Fibroblast of lung (primary cell): ENCODE measurements at regions not wholly inside any gene's neighbourhood (a gene's known extent, or its start where the extent isn't known, plus 50 kb on each side); places are given as distances from the start of the nearest gene placed in this dataset.

Source experiments
- EZH2 ChIP-seq: IDR thresholded peaks from 2 replicates; pipeline ENCODE4 v1.5.1; 2012; ENCODE audit warnings: low read length, control low read depth, mild to moderate bottlenecking; ENCODE audit errors: missing control alignments
- TF ChIP-seq, protein P1 (sequence below), 2 donors: IDR thresholded peaks in 1 of 2; conservative IDR thresholded peaks in 1 of 2; 1 replicate in 1 of 2; 2 replicates in 1 of 2; pipeline ENCODE4 v1.5.1; 2011 to 2012; ENCODE audit warnings: low read length in 2 of 2, control low read depth in 1 of 2, inconsistent platforms in 1 of 2, low read depth in 1 of 2, mild to moderate bottlenecking in 1 of 2

- TF ChIP-seq, protein P1, sequence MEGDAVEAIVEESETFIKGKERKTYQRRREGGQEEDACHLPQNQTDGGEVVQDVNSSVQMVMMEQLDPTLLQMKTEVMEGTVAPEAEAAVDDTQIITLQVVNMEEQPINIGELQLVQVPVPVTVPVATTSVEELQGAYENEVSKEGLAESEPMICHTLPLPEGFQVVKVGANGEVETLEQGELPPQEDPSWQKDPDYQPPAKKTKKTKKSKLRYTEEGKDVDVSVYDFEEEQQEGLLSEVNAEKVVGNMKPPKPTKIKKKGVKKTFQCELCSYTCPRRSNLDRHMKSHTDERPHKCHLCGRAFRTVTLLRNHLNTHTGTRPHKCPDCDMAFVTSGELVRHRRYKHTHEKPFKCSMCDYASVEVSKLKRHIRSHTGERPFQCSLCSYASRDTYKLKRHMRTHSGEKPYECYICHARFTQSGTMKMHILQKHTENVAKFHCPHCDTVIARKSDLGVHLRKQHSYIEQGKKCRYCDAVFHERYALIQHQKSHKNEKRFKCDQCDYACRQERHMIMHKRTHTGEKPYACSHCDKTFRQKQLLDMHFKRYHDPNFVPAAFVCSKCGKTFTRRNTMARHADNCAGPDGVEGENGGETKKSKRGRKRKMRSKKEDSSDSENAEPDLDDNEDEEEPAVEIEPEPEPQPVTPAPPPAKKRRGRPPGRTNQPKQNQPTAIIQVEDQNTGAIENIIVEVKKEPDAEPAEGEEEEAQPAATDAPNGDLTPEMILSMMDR (conservative IDR thresholded peaks at IDR 0.05 in 1 of 2, IDR thresholded peaks at IDR 0.05 in 1 of 2; ENCODE audit: low read depth in 1 of 2, low read length in 2 of 2): no peak
- no peak for TF ChIP-seq EZH2
Observed at GRCh38 chr1:81409780-81410274, 390.9 kb upstream of the ADGRL2 start.
